Activated CD4-positive, alpha-beta T cell treated with anti-CD3 and anti-CD28 coated beads, Interleukin-2, amount 50 U/mL, for 1 hour (primary cell): ENCODE measurements at regions not wholly inside any gene's neighbourhood (a gene's known extent, or its start where the extent isn't known, plus 50 kb on each side); places are given as distances from the start of the nearest gene placed in this dataset.
"Not testable (repeated sequence)": the region's sequence is repeated elsewhere in the genome, so short reads cannot be mapped to it uniquely, and the experiment has no call there.

Source experiments
- DNase-seq: peaks from one replicate; pipeline ENCODE4 v3.0.0-alpha.2; 2020

GRCh38 chr16:85436207-85436606 is 176.9 kb upstream of the GSE1 start:
- DNase-seq: no peak

- no peak for DNase-seq
Observed at GRCh38 chr16:85436636-85437165, 176.4 kb upstream of the GSE1 start.

- DNase-seq: no peak
Observed at GRCh38 chr16:85437166-85438052, 175.7 kb upstream of the GSE1 start.

- DNase-seq: no peak
Observed at GRCh38 chr16:85438981-85439685, 174.0 kb upstream of the GSE1 start.

- DNase-seq: no peak
Observed at GRCh38 chr16:85440744-85441143, 172.4 kb upstream of the GSE1 start.

- DNase-seq: no peak
Observed at GRCh38 chr16:85441189-85441889, 171.8 kb upstream of the GSE1 start.

GRCh38 chr16:85441890-85442670 is 171.0 kb upstream of the GSE1 start:
- no peak for DNase-seq

GRCh38 chr16:85443116-85443515 is 170.0 kb upstream of the GSE1 start:
- DNase-seq: no peak

- no peak for DNase-seq
Observed at GRCh38 chr16:85443531-85443930, 169.6 kb upstream of the GSE1 start.

- DNase-seq: no peak
Observed at GRCh38 chr16:85445064-85445778, 167.9 kb upstream of the GSE1 start.

GRCh38 chr16:85445779-85446222 is 167.3 kb upstream of the GSE1 start:
- DNase-seq: no peak

- DNase-seq: no peak
Observed at GRCh38 chr16:85446951-85447692, 166.0 kb upstream of the GSE1 start.

- DNase-seq: no peak
Observed at GRCh38 chr16:85447693-85448313, 165.3 kb upstream of the GSE1 start.

GRCh38 chr16:85448557-85449190 is 164.4 kb upstream of the GSE1 start:
- DNase-seq: peak; percentile 41

GRCh38 chr16:85449191-85449884 is 163.8 kb upstream of the GSE1 start:
- no peak for DNase-seq

- no peak for DNase-seq
Observed at GRCh38 chr16:85449885-85450245, 163.3 kb upstream of the GSE1 start.

- not testable (repeated sequence) for DNase-seq
Observed at GRCh38 chr16:85451142-85451541, 162.0 kb upstream of the GSE1 start.

GRCh38 chr16:85451641-85452363 is 161.3 kb upstream of the GSE1 start:
- no peak for DNase-seq
